COLO829 (cell line): ENCODE measurements at regions not wholly inside any gene's neighbourhood (a gene's known extent, or its start where the extent isn't known, plus 50 kb on each side); places are given as distances from the start of the nearest gene placed in this dataset.
"Not testable (repeated sequence)": the region's sequence is repeated elsewhere in the genome, so short reads cannot be mapped to it uniquely, and the experiment has no call there.

Source experiments
- DNase-seq: peaks from one replicate; pipeline ENCODE4 v3.0.0; 2012; ENCODE audit warnings: low spot score

DNA sequence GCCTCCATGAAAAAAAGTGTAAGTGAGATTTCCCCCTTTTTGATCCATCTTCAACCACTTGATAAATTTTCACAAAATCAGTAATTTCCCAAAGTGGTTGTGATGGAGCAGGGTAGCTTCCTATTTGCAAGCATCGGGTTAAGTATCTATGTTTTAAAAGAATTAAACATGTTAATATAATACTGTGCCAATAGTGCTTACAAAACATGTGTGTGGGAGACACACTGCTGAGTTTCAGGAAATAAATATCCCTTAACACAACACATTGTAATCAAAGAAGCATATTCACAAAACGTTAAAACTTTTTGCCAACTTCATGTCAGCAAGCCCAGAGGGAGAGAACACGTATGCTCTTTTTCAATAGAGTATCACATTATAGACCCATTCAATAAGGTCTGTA lies 526.9 kb downstream of the TTLL7 start:
- not testable (repeated sequence) for DNase-seq

DNA sequence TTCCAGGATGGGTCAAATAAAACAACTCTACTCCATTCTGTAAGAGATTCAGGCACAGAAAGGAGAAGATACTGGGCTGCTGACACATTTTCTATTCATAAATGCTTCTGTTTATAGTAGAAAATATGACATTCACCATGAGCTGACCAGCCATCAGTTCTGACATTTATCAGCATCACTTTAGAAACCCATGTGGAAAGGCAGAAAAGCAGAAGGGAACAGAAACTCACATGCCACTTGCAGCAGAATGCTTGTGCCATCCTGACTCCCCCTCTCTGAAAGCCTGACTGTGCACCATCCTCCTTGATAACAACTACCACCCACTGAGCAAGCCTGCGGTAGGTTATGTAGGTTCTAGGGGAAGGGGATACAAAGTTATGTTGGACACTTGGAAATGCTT lies 527.7 kb downstream of the TTLL7 start:
- not testable (repeated sequence) for DNase-seq

- not testable (repeated sequence) for DNase-seq
These were observed 530.6 kb downstream of the TTLL7 start for GRCh38 chr1:83468336-83468735.

DNA sequence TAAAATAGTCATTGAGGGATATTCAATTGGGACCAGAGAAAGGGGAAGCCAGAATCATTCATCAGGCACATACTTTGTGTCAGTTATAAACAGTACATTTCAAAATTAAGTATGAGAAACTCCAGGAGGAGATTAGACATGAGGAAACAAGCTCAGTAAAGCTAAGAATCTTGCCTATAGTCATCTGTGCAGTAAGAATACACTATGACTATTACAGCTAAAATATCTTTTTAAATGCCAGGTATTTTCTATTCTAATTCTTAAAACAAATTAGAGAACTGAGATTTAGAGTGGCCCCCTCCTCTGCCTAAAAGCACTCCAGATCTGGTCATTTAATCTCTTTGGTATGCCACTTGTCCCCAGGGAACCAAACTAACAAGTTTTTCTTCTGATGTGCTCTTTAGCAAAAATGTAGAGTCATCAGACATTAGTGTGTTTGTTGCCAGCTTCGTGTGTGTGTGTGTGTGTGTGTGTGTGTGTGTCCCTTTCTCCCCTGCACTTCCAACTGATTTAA lies 541.1 kb downstream of the TTLL7 start:
- not testable (repeated sequence) for DNase-seq

- DNase-seq = not testable (repeated sequence)
These were observed 541.7 kb downstream of the TTLL7 start for GRCh38 chr1:83457281-83457680.

- DNase-seq = not testable (repeated sequence)
These were observed 543.2 kb downstream of the TTLL7 start for GRCh38 chr1:83455753-83456152.

DNA sequence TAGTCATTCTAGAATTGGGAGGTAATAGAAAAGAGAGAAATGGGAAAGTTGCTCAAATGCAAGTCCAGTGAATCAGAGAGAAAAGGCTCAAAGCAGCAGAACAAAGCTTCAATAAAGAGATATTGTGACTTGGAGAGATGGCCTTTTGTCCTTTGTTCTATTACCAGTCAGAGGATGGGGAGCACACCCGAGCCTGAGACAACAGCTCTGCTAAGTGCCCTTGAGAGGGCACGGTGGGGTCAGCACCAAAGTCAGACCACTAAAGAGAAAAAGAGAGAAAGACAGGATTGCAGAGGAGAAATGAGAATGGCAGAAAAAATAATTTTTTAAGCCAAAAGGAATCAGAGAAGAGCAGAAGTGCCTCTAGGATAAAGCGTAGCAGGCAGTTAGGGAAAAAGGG lies 553.1 kb downstream of the TTLL7 start:
- not testable (repeated sequence) for DNase-seq

- not testable (repeated sequence) for DNase-seq
These were observed 556.5 kb downstream of the TTLL7 start for GRCh38 chr1:83442412-83442811.

DNA sequence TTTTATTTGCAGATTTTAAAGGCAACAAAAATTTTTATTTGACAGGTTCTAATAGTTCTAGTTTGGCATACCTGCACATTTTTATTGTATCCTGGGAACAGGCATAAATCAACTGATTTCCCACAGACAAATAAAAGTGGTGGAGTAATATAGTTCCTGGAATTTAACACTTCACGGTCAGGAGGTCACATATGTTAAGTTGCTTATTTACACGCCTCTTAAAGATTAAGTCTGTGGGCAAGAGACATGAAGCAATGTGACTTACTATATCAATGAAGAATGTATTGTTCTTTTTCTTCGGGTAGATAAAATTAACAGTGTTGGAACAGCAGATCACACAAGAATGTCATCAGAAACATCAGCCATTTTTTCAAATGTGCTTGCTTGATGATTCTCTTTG lies 558.3 kb downstream of the TTLL7 start:
- DNase-seq = not testable (repeated sequence)

DNA sequence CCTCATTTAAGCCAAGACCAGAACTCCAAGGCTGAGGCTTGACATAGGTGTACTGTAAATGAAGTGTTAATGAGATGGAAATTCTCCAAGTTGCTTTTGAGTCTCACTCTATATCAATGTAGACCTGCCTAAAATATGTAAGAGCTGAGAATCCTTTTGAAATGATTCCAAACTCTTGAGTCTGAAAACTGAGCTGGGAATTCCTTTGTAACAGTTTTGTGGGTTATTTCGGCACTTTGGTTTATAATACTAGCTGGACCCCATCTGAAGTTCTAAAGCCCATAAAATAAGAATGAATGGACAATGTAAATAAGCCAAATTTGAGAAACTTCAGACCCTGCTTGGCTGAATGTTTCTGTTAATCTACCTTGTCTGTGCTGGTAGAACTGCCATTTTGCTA lies 558.9 kb downstream of the TTLL7 start:
- DNase-seq = not testable (repeated sequence)

- not testable (repeated sequence) for DNase-seq
These were observed 560.6 kb downstream of the TTLL7 start for GRCh38 chr1:83438316-83438715.

DNA sequence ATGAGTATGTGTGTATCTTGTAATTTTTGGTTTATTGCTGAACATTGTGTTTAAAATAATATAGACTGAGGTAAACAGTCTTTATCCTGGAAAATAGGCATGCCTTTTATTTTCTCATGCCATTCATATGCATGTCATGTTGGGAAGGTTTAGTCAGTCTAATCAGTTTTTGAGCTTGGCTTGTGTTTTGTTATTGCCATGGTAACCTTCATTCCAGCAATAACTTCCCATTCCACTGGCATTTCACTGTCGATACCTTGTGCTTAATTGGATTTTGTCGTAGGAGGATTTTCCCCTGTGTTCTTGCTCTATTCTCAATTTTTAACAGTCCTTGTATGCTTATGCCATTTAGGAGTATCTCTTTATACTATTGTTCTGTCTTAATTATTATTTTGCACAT lies 563.6 kb downstream of the TTLL7 start:
- not testable (repeated sequence) for DNase-seq

GRCh38 chr1:83427566-83427965 lies 571.4 kb downstream of the TTLL7 start:
- DNase-seq = not testable (repeated sequence)

GRCh38 chr1:83423382-83423781 lies 575.5 kb downstream of the TTLL7 start:
- DNase-seq = not testable (repeated sequence)

DNA sequence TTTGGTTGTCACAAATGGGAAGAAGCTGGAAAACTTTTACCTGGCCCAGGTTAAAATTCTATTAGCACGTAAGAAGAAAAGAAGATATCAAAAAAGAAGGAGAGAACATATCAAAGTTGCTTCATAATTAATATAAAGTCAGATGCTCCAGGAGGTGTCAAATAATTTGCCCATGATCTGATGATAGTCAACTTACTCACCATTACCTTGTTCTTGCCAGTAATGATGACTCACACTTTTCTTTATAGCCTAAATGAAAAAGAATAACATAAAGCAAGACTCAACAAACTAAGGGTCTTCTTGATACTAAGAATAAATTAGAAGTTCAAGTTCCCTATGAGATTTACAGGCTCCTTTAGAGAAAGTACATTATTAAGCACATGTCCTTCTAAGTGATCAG lies 580.4 kb downstream of the TTLL7 start:
- no peak for DNase-seq

GRCh38 chr1:83413839-83414107 lies 585.2 kb downstream of the TTLL7 start:
- not testable (repeated sequence) for DNase-seq

GRCh38 chr1:83410746-83411413 lies 588.1 kb downstream of the TTLL7 start:
- DNase-seq = not testable (repeated sequence)

- DNase-seq = not testable (repeated sequence)
These were observed 592.1 kb downstream of the TTLL7 start for GRCh38 chr1:83406693-83407371.

DNA sequence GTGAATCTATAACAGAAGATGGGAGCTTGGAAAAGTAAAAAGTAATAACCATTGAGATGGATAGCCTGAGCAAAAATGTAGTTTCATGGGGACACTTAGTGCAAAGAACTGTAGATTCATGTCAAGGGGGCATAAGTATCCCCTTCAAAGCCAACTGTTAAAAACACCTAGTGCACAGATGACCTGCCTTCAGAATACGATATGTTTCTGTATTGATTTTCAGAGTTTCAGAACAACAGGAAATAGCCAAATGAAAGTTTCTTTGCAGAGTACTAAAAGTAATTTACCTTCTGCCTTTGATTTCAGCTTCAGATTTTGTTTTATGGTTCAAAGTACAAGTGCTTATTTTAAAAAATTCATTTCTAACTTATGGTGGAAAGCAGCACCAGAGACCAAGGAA lies 593.1 kb downstream of the TTLL7 start:
- DNase-seq = not testable (repeated sequence)

GRCh38 chr1:83403500-83403899 lies 595.4 kb downstream of the TTLL7 start:
- not testable (repeated sequence) for DNase-seq

GRCh38 chr1:83401146-83401545 lies 597.8 kb downstream of the TTLL7 start:
- not testable (repeated sequence) for DNase-seq

DNA sequence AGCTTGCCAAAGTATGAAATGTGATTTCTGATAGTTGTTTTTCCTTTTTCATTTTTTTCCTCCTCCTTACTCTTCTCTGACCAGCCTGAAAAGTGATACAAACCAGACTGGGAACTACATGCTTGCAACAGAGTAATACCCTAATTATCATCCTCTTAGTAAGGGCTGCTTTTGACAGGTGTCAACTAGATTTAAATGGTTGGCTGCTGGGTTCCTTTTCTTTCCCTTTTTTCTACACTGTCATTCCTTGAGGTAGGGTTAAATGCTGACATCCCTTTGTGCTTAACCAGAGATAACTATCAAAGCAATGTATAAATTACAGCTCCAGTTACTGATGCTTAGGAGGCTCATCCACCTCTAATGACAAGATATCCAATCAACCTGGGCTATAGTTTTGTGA lies 598.8 kb downstream of the TTLL7 start:
- DNase-seq = not testable (repeated sequence)

- DNase-seq = not testable (repeated sequence)
These were observed 600.8 kb downstream of the TTLL7 start for GRCh38 chr1:83398125-83398524.

GRCh38 chr1:83395130-83395529 lies 603.8 kb downstream of the TTLL7 start:
- not testable (repeated sequence) for DNase-seq
